DND-41 (cell line): ENCODE measurements at regions not wholly inside any gene's neighbourhood (a gene's known extent, or its start where the extent isn't known, plus 50 kb on each side); places are given as distances from the start of the nearest gene placed in this dataset.

Source experiments
- ATAC-seq: fragments of 200-7000 bp; cut with Tn5 transposase; 3 replicates; pipeline ENCODE4 v1.9.1; 2021; ENCODE audit warnings: low read depth; ENCODE audit not compliant: insufficient read depth
- DNase-seq: peaks from one replicate; pipeline ENCODE4 v3.0.0-alpha.2; 2020
- H2AFZ ChIP-seq: 2 replicates; pipeline ENCODE4 v1.6.0; 2012; ENCODE audit warnings: low read depth, low read length
- H3K27ac ChIP-seq: 2 replicates; pipeline ENCODE4 v1.5.1; 2012; ENCODE audit warnings: low read length, inconsistent platforms
- H3K27me3 ChIP-seq: fragments of 200-600 bp; sonication (generic); 2 replicates; pipeline ENCODE4 v1.6.0; 2012; ENCODE audit warnings: low read length, mild to moderate bottlenecking, inconsistent platforms; ENCODE audit not compliant: insufficient read depth, poor library complexity
- H3K36me3 ChIP-seq: 2 replicates; pipeline ENCODE4 v1.5.1; 2012; ENCODE audit warnings: low read length, inconsistent platforms; ENCODE audit not compliant: insufficient read depth
- H3K4me1 ChIP-seq: 2 replicates; pipeline ENCODE4 v1.5.1; 2012; ENCODE audit warnings: mild to moderate bottlenecking, low read length; ENCODE audit not compliant: insufficient read depth
- H3K4me2 ChIP-seq: 2 replicates; pipeline ENCODE4 v1.6.0; 2012; ENCODE audit warnings: mild to moderate bottlenecking, moderate library complexity, low read length, inconsistent platforms; ENCODE audit not compliant: insufficient read depth
- H3K4me3 ChIP-seq, 2 experiments: fragments of 200-600 bp in 1 of 2; shearing (Covaris generic) in 1 of 2; 2 replicates each; pipeline ENCODE4 v1.5.1; 2012 to 2016; ENCODE audit warnings: inconsistent platforms in 2 of 2, low read length in 2 of 2, mild to moderate bottlenecking in 2 of 2, low read depth in 1 of 2, moderate library complexity in 1 of 2
- H3K79me2 ChIP-seq: 2 replicates; pipeline ENCODE4 v1.6.0; 2012; ENCODE audit warnings: low read length, inconsistent platforms; ENCODE audit not compliant: insufficient read depth
- H3K9ac ChIP-seq: 2 replicates; pipeline ENCODE4 v1.6.0; 2012; ENCODE audit warnings: low read depth, mild to moderate bottlenecking, inconsistent platforms, low read length, moderate library complexity
- H3K9me3 ChIP-seq: 2 replicates; pipeline ENCODE4 v1.5.1; 2012; ENCODE audit warnings: low read length, moderate library complexity, mild to moderate bottlenecking, inconsistent platforms; ENCODE audit not compliant: insufficient read depth, severe bottlenecking
- H4K20me1 ChIP-seq: 2 replicates; pipeline ENCODE4 v1.6.0; 2012; ENCODE audit warnings: low read length; ENCODE audit not compliant: insufficient read depth
- EZH2 ChIP-seq: IDR thresholded peaks from 3 replicates; pipeline ENCODE4 v1.6.1; 2012; ENCODE audit warnings: borderline replicate concordance, low read depth, mild to moderate bottlenecking, moderate library complexity, low read length, inconsistent platforms; ENCODE audit not compliant: severe bottlenecking
- TF ChIP-seq, protein P1 (sequence below): IDR thresholded peaks from 2 replicates; pipeline ENCODE4 v1.5.1; 2012; ENCODE audit warnings: borderline replicate concordance, low read length, moderate library complexity, mild to moderate bottlenecking; ENCODE audit not compliant: poor library complexity, severe bottlenecking; ENCODE audit errors: extremely low read depth

DNA sequence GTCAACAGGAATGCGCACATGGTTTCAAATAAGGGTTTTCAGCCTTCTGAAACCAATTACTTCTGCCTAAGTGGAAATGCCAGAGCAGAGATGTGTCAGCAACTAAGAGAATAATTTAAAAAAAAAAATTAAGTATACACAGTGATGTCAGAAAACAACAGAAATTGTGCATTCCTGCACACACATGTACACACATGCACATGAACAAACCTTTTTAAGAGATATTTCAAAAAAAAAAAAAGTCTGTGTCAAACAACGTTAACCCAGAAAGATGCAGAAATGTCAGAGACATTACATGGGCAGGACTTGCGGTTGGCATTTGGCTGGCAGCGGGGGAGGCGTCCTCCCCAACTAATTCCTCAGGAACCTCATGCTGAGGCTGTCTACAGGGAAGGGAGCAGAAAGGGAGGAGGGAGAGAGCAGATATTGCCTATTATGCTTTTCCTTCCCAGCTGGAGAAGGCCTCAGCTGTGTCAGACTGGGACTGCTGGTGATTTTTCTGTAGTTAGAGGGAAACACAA, 536.9 kb upstream of the WWC1 start:
- H3K4me1 ChIP-seq: no peaks in the 10 kb centered on the region
- TF ChIP-seq, protein P1, sequence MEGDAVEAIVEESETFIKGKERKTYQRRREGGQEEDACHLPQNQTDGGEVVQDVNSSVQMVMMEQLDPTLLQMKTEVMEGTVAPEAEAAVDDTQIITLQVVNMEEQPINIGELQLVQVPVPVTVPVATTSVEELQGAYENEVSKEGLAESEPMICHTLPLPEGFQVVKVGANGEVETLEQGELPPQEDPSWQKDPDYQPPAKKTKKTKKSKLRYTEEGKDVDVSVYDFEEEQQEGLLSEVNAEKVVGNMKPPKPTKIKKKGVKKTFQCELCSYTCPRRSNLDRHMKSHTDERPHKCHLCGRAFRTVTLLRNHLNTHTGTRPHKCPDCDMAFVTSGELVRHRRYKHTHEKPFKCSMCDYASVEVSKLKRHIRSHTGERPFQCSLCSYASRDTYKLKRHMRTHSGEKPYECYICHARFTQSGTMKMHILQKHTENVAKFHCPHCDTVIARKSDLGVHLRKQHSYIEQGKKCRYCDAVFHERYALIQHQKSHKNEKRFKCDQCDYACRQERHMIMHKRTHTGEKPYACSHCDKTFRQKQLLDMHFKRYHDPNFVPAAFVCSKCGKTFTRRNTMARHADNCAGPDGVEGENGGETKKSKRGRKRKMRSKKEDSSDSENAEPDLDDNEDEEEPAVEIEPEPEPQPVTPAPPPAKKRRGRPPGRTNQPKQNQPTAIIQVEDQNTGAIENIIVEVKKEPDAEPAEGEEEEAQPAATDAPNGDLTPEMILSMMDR: no peak
- TF ChIP-seq EZH2: no peak
- no peak overlapping the region for H3K4me3 ChIP-seq
- no peak overlapping the region for H3K4me2 ChIP-seq
- no peaks in the 10 kb centered on the region for H4K20me1 ChIP-seq
- H3K36me3 ChIP-seq: no peaks in the 10 kb centered on the region
- H2AFZ ChIP-seq: no peak overlapping the region
- ATAC-seq (no peak), DNase-seq (no peak)
- no peaks in the 10 kb centered on the region for H3K27me3 ChIP-seq
- no peak overlapping the region for H3K27ac ChIP-seq
- H3K79me2 ChIP-seq: no peaks in the 10 kb centered on the region
- H3K9me3 ChIP-seq: no peaks in the 10 kb centered on the region
- H3K9ac ChIP-seq: no peak overlapping the region

DNA sequence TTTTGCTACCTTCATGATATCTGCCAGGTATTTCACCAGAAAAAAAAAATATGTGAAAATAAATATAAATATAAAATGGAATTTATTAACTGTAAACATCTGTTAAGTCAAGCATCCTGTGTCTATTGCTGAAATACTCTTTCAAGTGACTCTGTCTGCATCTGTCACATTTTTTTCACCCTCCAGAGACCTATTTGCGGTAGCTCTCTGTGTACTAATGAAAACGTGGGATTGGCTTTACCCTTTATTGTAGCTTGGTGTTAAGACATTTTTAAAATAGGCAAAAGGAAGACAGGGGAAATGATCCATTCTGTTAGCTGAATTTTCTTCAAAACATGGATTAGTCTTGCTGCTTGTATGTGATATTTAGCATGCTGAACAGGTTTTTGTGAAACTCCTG, 536.0 kb upstream of the WWC1 start:
- Histone ChIP-seq H3K27me3 (no peaks in the 10 kb centered on the region), H3K9ac (no peak overlapping the region), H3K4me3 (no peak overlapping the region), H3K27ac (no peak overlapping the region), H3K79me2 (no peaks in the 10 kb centered on the region), H2AFZ (no peak overlapping the region), H3K36me3 (no peaks in the 10 kb centered on the region), H4K20me1 (no peaks in the 10 kb centered on the region), H3K4me1 (no peaks in the 10 kb centered on the region), H3K4me2 (no peak overlapping the region), H3K9me3 (no peaks in the 10 kb centered on the region)
- no peak for DNase-seq
- TF ChIP-seq, protein P1: no peak
- TF ChIP-seq EZH2: no peak
- ATAC-seq: no peak

DNA sequence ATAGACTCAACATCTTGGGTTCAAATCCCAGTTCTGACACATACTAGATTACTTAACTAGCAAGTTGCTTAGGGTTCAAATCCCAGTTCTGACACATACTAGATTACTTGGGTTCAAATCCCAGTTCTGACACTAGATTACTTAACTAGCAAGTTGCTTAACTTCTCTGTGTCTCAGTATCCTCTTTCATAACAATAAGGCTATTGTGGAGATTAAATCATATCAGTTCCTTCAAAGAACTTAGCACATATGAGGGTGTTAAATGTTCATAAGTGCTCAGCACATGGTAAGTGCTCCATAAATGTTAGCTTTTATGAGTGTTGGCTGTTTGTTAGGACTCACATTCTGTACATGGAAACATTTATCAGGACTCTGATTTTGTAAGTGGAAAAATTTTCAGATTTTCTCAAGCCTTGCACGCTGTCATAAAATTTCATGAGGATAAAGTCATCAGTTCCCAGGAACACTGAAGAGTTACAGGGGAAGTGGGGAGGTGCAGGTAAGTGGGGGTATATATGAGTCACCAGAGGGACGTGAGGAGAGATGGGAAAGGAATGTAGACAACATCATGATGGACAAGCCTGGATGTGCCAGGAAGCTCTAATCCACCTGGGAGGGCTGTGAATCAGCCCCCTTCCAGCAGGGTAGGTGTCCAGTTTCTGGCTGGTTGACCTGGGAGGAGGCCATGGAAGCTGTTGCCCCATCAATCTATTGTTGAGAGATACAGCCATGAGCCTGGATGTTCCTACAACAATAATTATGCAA, 532.2 kb upstream of the WWC1 start:
- ATAC-seq: no peak
- H3K4me3 ChIP-seq: no peak overlapping the region
- H3K9me3 ChIP-seq: no peaks in the 10 kb centered on the region
- no peaks in the 10 kb centered on the region for H3K36me3 ChIP-seq
- no peak overlapping the region for H3K4me2 ChIP-seq
- TF ChIP-seq EZH2: no peak
- TF ChIP-seq, protein P1: no peak
- no peak for DNase-seq
- H3K27me3 ChIP-seq: no peaks in the 10 kb centered on the region
- no peaks in the 10 kb centered on the region for H3K79me2 ChIP-seq
- no peak overlapping the region for H3K27ac ChIP-seq
- H3K4me1 ChIP-seq: no peaks in the 10 kb centered on the region
- no peak overlapping the region for H3K9ac ChIP-seq
- no peak overlapping the region for H2AFZ ChIP-seq
- no peaks in the 10 kb centered on the region for H4K20me1 ChIP-seq

DNA sequence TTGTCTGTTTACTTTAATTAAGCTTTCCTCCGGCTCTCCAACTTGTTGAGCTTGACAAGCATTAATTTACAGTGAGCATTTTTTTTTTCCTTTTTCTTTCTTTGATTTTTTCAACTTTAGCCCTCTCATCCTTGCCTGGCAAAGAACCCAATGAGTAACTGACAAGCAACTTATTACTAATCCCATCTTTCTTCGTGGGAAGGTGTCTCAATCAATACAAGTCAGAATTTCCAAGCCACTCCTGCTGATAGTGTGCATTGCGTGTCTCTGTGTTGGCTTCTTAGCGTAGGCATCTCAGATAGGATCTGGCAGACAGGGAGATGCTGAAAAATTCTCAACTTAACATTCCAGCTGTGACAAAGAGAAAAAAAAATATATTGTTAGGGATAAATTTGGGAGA, 527.7 kb upstream of the WWC1 start:
- no peaks in the 10 kb centered on the region for H3K4me1 ChIP-seq
- TF ChIP-seq, protein P1: no peak
- no peak for TF ChIP-seq EZH2
- no peak overlapping the region for H3K9ac ChIP-seq
- H2AFZ ChIP-seq: no peak overlapping the region
- no peak for DNase-seq
- H3K27me3 ChIP-seq: no peaks in the 10 kb centered on the region
- no peaks in the 10 kb centered on the region for H3K79me2 ChIP-seq
- H3K4me2 ChIP-seq: no peak overlapping the region
- H3K4me3 ChIP-seq: no peak overlapping the region
- no peak for ATAC-seq
- no peaks in the 10 kb centered on the region for H3K9me3 ChIP-seq
- no peaks in the 10 kb centered on the region for H4K20me1 ChIP-seq
- no peak overlapping the region for H3K27ac ChIP-seq
- H3K36me3 ChIP-seq: no peaks in the 10 kb centered on the region
